HEK293 (cell line): ENCODE measurements at regions not wholly inside any gene's neighbourhood (a gene's known extent, or its start where the extent isn't known, plus 50 kb on each side); places are given as distances from the start of the nearest gene placed in this dataset.

Experiments
- SALL2 ChIP-seq: fragments of 450-650 bp; formaldehyde crosslinking; IDR thresholded peaks from 2 replicates; pipeline ENCODE4 v1.5.0; 2017; ENCODE audit warnings: missing biosample characterization, mild to moderate bottlenecking, missing genetic modification characterization, borderline replicate concordance
- TCF7L2 ChIP-seq: IDR thresholded peaks from 2 replicates; pipeline ENCODE4 v1.6.1; 2011; ENCODE audit warnings: low read depth, mild to moderate bottlenecking, inconsistent platforms, low read length, moderate library complexity, borderline replicate concordance
- ZBTB20 ChIP-seq: fragments of 450-650 bp; formaldehyde crosslinking; IDR thresholded peaks from 2 replicates; pipeline ENCODE4 v1.5.1; 2016; ENCODE audit warnings: missing biosample characterization, missing genetic modification characterization
- ZNF140 ChIP-seq: fragments of 450-650 bp; formaldehyde crosslinking; IDR thresholded peaks from 2 replicates; pipeline ENCODE4 v1.5.1; 2016; ENCODE audit warnings: missing biosample characterization, missing genetic modification characterization
- ZNF239 ChIP-seq: fragments of 450-650 bp; formaldehyde crosslinking; IDR thresholded peaks from 2 replicates; pipeline ENCODE4 v1.5.1; 2016; ENCODE audit warnings: missing biosample characterization, missing genetic modification characterization
- ZNF558 ChIP-seq: fragments of 450-650 bp; formaldehyde crosslinking; IDR thresholded peaks from 2 replicates; pipeline ENCODE4 v1.5.1; 2016; ENCODE audit warnings: missing biosample characterization, missing genetic modification characterization
- ZNF660 ChIP-seq: fragments of 450-650 bp; IDR thresholded peaks from 2 replicates; pipeline ENCODE4 v1.5.1; 2018; ENCODE audit warnings: missing biosample characterization, mild to moderate bottlenecking, missing genetic modification characterization
- ZNF76 ChIP-seq: fragments of 450-650 bp; formaldehyde crosslinking; IDR thresholded peaks from 2 replicates; pipeline ENCODE4; 2016; ENCODE audit warnings: low read depth, missing biosample characterization, missing genetic modification characterization, borderline replicate concordance
- TF ChIP-seq, protein P1 (sequence below): fragments of 450-650 bp; formaldehyde crosslinking; IDR thresholded peaks from 2 replicates; pipeline ENCODE4 v1.5.1; 2016; ENCODE audit warnings: missing biosample characterization, missing genetic modification characterization
- TF ChIP-seq, protein P2 (sequence below): fragments of 450-650 bp; formaldehyde crosslinking; IDR thresholded peaks from 2 replicates; pipeline ENCODE4 v1.5.1; 2016; ENCODE audit warnings: missing biosample characterization, missing genetic modification characterization, low read depth

DNA sequence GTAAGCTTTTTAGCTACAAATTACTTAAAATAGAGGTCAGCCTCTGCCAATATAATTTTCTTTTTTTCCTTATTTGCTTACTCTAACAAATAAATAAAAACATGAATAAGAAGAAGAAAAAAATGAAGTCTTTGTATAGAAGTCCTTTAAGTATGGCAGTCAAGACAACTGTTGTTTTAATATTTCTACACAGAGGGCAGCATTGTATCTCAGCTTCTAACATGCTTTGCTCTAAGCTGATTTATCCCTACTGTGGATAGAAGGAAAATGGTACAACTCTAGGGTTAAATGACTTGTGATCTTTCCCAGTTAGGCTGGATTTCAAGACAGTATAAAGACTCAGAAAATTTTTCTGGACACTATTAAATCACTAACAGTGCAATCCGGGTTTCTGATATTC, 104.3 kb upstream of the MEIS2 start:
- no peak for TF ChIP-seq TCF7L2
- TF ChIP-seq, protein P1, sequence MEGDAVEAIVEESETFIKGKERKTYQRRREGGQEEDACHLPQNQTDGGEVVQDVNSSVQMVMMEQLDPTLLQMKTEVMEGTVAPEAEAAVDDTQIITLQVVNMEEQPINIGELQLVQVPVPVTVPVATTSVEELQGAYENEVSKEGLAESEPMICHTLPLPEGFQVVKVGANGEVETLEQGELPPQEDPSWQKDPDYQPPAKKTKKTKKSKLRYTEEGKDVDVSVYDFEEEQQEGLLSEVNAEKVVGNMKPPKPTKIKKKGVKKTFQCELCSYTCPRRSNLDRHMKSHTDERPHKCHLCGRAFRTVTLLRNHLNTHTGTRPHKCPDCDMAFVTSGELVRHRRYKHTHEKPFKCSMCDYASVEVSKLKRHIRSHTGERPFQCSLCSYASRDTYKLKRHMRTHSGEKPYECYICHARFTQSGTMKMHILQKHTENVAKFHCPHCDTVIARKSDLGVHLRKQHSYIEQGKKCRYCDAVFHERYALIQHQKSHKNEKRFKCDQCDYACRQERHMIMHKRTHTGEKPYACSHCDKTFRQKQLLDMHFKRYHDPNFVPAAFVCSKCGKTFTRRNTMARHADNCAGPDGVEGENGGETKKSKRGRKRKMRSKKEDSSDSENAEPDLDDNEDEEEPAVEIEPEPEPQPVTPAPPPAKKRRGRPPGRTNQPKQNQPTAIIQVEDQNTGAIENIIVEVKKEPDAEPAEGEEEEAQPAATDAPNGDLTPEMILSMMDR, result no peak
- no peak for TF ChIP-seq ZNF140 (tag by site-specific recombination)
- TF ChIP-seq, protein P2, sequence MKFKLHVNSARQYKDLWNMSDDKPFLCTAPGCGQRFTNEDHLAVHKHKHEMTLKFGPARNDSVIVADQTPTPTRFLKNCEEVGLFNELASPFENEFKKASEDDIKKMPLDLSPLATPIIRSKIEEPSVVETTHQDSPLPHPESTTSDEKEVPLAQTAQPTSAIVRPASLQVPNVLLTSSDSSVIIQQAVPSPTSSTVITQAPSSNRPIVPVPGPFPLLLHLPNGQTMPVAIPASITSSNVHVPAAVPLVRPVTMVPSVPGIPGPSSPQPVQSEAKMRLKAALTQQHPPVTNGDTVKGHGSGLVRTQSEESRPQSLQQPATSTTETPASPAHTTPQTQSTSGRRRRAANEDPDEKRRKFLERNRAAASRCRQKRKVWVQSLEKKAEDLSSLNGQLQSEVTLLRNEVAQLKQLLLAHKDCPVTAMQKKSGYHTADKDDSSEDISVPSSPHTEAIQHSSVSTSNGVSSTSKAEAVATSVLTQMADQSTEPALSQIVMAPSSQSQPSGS, result no peak
- TF ChIP-seq ZNF239 (tag by site-specific recombination), result no peak
- no peak for TF ChIP-seq ZNF660
- no peak for TF ChIP-seq SALL2
- no peak for TF ChIP-seq ZBTB20 (tag by site-specific recombination)
- TF ChIP-seq ZNF76, result no peak
- no peak for TF ChIP-seq ZNF558
